ENCODE measurements at regions not wholly inside any gene's neighbourhood (a gene's known extent, or its start where the extent isn't known, plus 50 kb on each side); places are given as distances from the start of the nearest gene placed in this dataset.

GRCh38 chr9:129280236-129280622 is 102.2 kb upstream of the IER5L start:
- 92% methylated on average over 8 of the region's 8 CpGs for WGBS
- Histone ChIP-seq H3K36me3 (ENCODE audit: control insufficient read depth in 4 of 4, insufficient read depth in 3 of 4, low read depth in 1 of 4, low read length in 3 of 4) (no peaks in the 10 kb centered on the region), H3K27me3 (ENCODE audit: control insufficient read depth in 4 of 4, insufficient read depth in 4 of 4, low read length in 3 of 4) (no peaks in the 10 kb centered on the region), H3K27ac (ENCODE audit: low read depth in 1 of 2, low read length in 2 of 2) (no peak overlapping the region), H3K4me3 (ENCODE audit: low read depth in 1 of 3, low read length in 3 of 3) (no peak overlapping the region), H3K4me1 (ENCODE audit: control insufficient read depth in 4 of 4, insufficient read depth in 4 of 4, low read length in 3 of 4) (no peaks in the 10 kb centered on the region), H3K9ac (ENCODE audit: low read depth in 1 of 2, low read length in 2 of 2) (no peak overlapping the region), H3K9me3 (ENCODE audit: control insufficient read depth in 4 of 4, low read length in 3 of 4) (no peaks in the 10 kb centered on the region)
- no peak for TF ChIP-seq REST (IDR thresholded peaks at IDR 0.05)
- TF ChIP-seq RAD21 (IDR thresholded peaks at IDR 0.05), result no peak
- no peak for TF ChIP-seq TAF1 (conservative IDR thresholded peaks at IDR 0.05)
- TF ChIP-seq MAX (IDR thresholded peaks at IDR 0.05), result no peak
- no peak for TF ChIP-seq YY1 (IDR thresholded peaks at IDR 0.05)
- no peak for TF ChIP-seq ZBTB33 (IDR thresholded peaks at IDR 0.05)
- no peak for TF ChIP-seq JUND (IDR thresholded peaks at IDR 0.05)
- no peak for TF ChIP-seq EGR1 (IDR thresholded peaks at IDR 0.05; ENCODE audit: low read depth in 2 of 2)
- no peak for TF ChIP-seq FOXA1 (IDR thresholded peaks at IDR 0.05)
- TF ChIP-seq CTCF (IDR thresholded peaks at IDR 0.05; ENCODE audit: low read depth, low read length, missing input control), result no peak
- no peak for TF ChIP-seq NR2F2 (IDR thresholded peaks at IDR 0.05)
- no peak for TF ChIP-seq HNF4A (conservative IDR thresholded peaks at IDR 0.05)
- TF ChIP-seq ATF3 (IDR thresholded peaks at IDR 0.05), result no peak
- TF ChIP-seq GABPA (IDR thresholded peaks at IDR 0.05 in 1 of 2, conservative IDR thresholded peaks at IDR 0.05 in 1 of 2), result no peak
- no peak for TF ChIP-seq SP1 (IDR thresholded peaks at IDR 0.05)
- no peak for TF ChIP-seq FOXA2 (IDR thresholded peaks at IDR 0.05)
- no peak for TF ChIP-seq RXRA (IDR thresholded peaks at IDR 0.05)
- no peak for TF ChIP-seq HNF4G (IDR thresholded peaks at IDR 0.05)
- DNase-seq (ENCODE audit: low spot score), result no peak
